HepG2 (cell line): ENCODE measurements at regions not wholly inside any gene's neighbourhood (a gene's known extent, or its start where the extent isn't known, plus 50 kb on each side); places are given as distances from the start of the nearest gene placed in this dataset.

Source experiments
- ATM ChIP-seq: fragments of 450-650 bp; IDR thresholded peaks from 2 replicates; pipeline ENCODE4 v1.7.1; 2017; ENCODE audit warnings: mild to moderate bottlenecking, borderline replicate concordance
- KAT8 ChIP-seq: IDR thresholded peaks from 2 replicates; pipeline ENCODE4 v1.6.1; 2016; ENCODE audit warnings: missing genetic modification reagents, missing compliant biosample characterization
- SRSF9 ChIP-seq: fragments of 200-400 bp; formaldehyde crosslinking; IDR thresholded peaks from 2 replicates; pipeline ENCODE4 v1.6.1; 2018; ENCODE audit warnings: borderline replicate concordance, mild to moderate bottlenecking, low read depth, low read length; ENCODE audit not compliant: insufficient read depth, poor library complexity, severe bottlenecking

- TF ChIP-seq ATM (no peak), KAT8 (CRISPR knock-in tag) (no peak), SRSF9 (no peak)
Measured at GRCh38 chr14:27145170-27145569, 547.3 kb upstream of the NOVA1 start.
